H1 (cell line): ENCODE measurements at regions not wholly inside any gene's neighbourhood (a gene's known extent, or its start where the extent isn't known, plus 50 kb on each side); places are given as distances from the start of the nearest gene placed in this dataset.

Source experiments
- CTCF ChIA-PET: fragments of 300-600 bp; sonication (Branson Sonifier 250); formaldehyde crosslinking; loops from one replicate; lab custom pipeline; 2021; ENCODE audit not compliant: partially characterized antibody; lab: Charles Lee
- POLR2A ChIA-PET: fragments of 300-600 bp; sonication (Branson Sonifier 250); formaldehyde crosslinking; loops from one replicate; lab custom pipeline; 2021; ENCODE audit warnings: inconsistent platforms; ENCODE audit not compliant: partially characterized antibody; lab: Charles Lee
- DNase-seq, 2 experiments: peaks; one replicate each; pipeline versions ENCODE4 v3.0.0 to v3.0.0-alpha.2; 2010 to 2022; ENCODE audit warnings: low spot score in 2 of 2, low read depth in 1 of 2, mixed read lengths in 1 of 2
- FAIRE-seq: peaks from 2 replicates; lab custom pipeline; 2011; peaks lifted over from hg19 to GRCh38; lab: Jason Lieb, UNC
- H2AFZ ChIP-seq: 2 replicates; pipeline ENCODE4 v1.8.1; 2012; ENCODE audit warnings: low read length, inconsistent platforms
- H2AK5ac ChIP-seq: 2 replicates; pipeline ENCODE4 v1.6.1; 2013; ENCODE audit warnings: low read depth, low read length
- H2BK120ac ChIP-seq: replicated peaks from 2 replicates; pipeline ENCODE3; 2013; ENCODE audit warnings: low read depth, low read length, inconsistent platforms
- H2BK12ac ChIP-seq: 2 replicates; pipeline ENCODE4 v1.6.1; 2013; ENCODE audit warnings: low read depth, low read length
- H2BK15ac ChIP-seq: 2 replicates; pipeline ENCODE4 v1.6.1; 2013; ENCODE audit warnings: low read length
- H2BK20ac ChIP-seq: 2 replicates; pipeline ENCODE4 v1.6.1; 2013; ENCODE audit warnings: low read length
- H2BK5ac ChIP-seq: 2 replicates; pipeline ENCODE4 v1.6.1; 2013; ENCODE audit warnings: low read depth, low read length
- H3K14ac ChIP-seq: 2 replicates; pipeline ENCODE4 v1.6.1; 2013; ENCODE audit warnings: inconsistent platforms; ENCODE audit not compliant: insufficient read length
- H3K18ac ChIP-seq: 2 replicates; pipeline ENCODE4 v1.6.1; 2013; ENCODE audit warnings: low read length; ENCODE audit errors: extremely low read depth
- H3K23ac ChIP-seq: 2 replicates; pipeline ENCODE4 v1.6.1; 2013; ENCODE audit warnings: inconsistent platforms; ENCODE audit not compliant: insufficient read length
- H3K23me2 ChIP-seq: 2 replicates; pipeline ENCODE4 v1.6.1; 2013; ENCODE audit warnings: low read depth, low read length
- H3K27ac ChIP-seq: 2 replicates; pipeline ENCODE4 v1.6.1; 2011; ENCODE audit warnings: low read depth, low read length, inconsistent platforms
- H3K27me3 ChIP-seq, 4 experiments: replicated peaks in 1 of 4; 1 replicate in 1 of 4; 2 replicates in 3 of 4; pipeline versions ENCODE4 v1.6.1 to v1.8.1; 2011 to 2013; ENCODE audit warnings: low read length in 3 of 4, mild to moderate bottlenecking in 3 of 4, inconsistent platforms in 2 of 4, mixed read lengths in 2 of 4, moderate library complexity in 1 of 4; ENCODE audit not compliant: control insufficient read depth in 3 of 4, insufficient read depth in 3 of 4; ENCODE audit errors: extremely low read depth in 1 of 4
- H3K36me3 ChIP-seq, 4 experiments: 2 replicates each; pipeline versions ENCODE4 v1.6.1 to v1.8.1; 2011 to 2013; ENCODE audit warnings: mild to moderate bottlenecking in 4 of 4, low read length in 3 of 4, moderate library complexity in 2 of 4, control low read depth in 1 of 4, inconsistent platforms in 1 of 4; ENCODE audit not compliant: insufficient read depth in 4 of 4, control insufficient read depth in 2 of 4
- H3K4ac ChIP-seq: replicated peaks from 2 replicates; pipeline ENCODE3; 2013; ENCODE audit warnings: low read length, low read depth, mixed read lengths, inconsistent platforms; ENCODE audit not compliant: insufficient read length
- H3K4me1 ChIP-seq, 4 experiments: replicated peaks in 1 of 4; 1 replicate in 1 of 4; 2 replicates in 3 of 4; pipeline versions ENCODE4 v1.6.1 to v1.8.1; 2011 to 2013; ENCODE audit warnings: low read length in 3 of 4, inconsistent platforms in 2 of 4, mixed read lengths in 1 of 4; ENCODE audit not compliant: insufficient read depth in 4 of 4, control insufficient read depth in 3 of 4
- H3K4me2 ChIP-seq, 2 experiments: 2 replicates each; pipeline versions ENCODE4 v1.6.1 to v1.8.1; 2011 to 2013; ENCODE audit warnings: low read depth in 2 of 2, low read length in 2 of 2, control low read depth in 1 of 2, inconsistent platforms in 1 of 2, mild to moderate bottlenecking in 1 of 2; ENCODE audit not compliant: insufficient read depth in 1 of 2
- H3K4me3 ChIP-seq, 4 experiments: fragments of 200-600, 300-600 bp in 1 of 4; sonication (generic), shearing (Covaris generic), sonication (Bioruptor Twin) in 1 of 4; 2 replicates each; pipeline versions ENCODE4 v1.5.1 to v1.8.1; 2011 to 2016; ENCODE audit warnings: low read length in 4 of 4, low read depth in 3 of 4, control low read depth in 2 of 4, inconsistent platforms in 2 of 4, mild to moderate bottlenecking in 2 of 4, mixed read lengths in 1 of 4, moderate library complexity in 1 of 4; ENCODE audit not compliant: insufficient read depth in 2 of 4; ENCODE audit errors: extremely low read depth in 1 of 4
- H3K56ac ChIP-seq: replicated peaks from 2 replicates; pipeline ENCODE3; 2013; ENCODE audit warnings: low read depth, mild to moderate bottlenecking, mixed read lengths, low read length, inconsistent platforms; ENCODE audit not compliant: insufficient read length
- H3K79me1 ChIP-seq: 2 replicates; pipeline ENCODE4 v1.6.1; 2013; ENCODE audit warnings: low read depth, low read length, control low read depth
- H3K79me2 ChIP-seq, 2 experiments: 2 replicates each; pipeline versions ENCODE4 v1.6.1 to v1.8.1; 2012 to 2013; ENCODE audit warnings: low read length in 2 of 2, mild to moderate bottlenecking in 2 of 2, inconsistent platforms in 1 of 2; ENCODE audit not compliant: insufficient read depth in 2 of 2, control insufficient read depth in 1 of 2
- H3K9ac ChIP-seq, 4 experiments: replicated peaks in 1 of 4; 1 replicate in 1 of 4; 2 replicates in 3 of 4; pipeline versions ENCODE4 v1.6.1 to v1.8.1; 2011 to 2013; ENCODE audit warnings: low read depth in 3 of 4, low read length in 3 of 4, control low read depth in 2 of 4, mild to moderate bottlenecking in 2 of 4, moderate library complexity in 2 of 4, inconsistent platforms in 1 of 4; ENCODE audit errors: extremely low read depth in 1 of 4
- H3K9me3 ChIP-seq, 2 experiments: 2 replicates each; pipeline versions ENCODE4 v1.6.1 to v1.8.1; 2012 to 2013; ENCODE audit warnings: mild to moderate bottlenecking in 2 of 2, moderate library complexity in 2 of 2, control low read depth in 1 of 2, inconsistent platforms in 1 of 2, low read depth in 1 of 2, low read length in 1 of 2, mixed read lengths in 1 of 2; ENCODE audit not compliant: insufficient read depth in 2 of 2
- H4K20me1 ChIP-seq, 2 experiments: replicated peaks in 1 of 2; 2 replicates each; pipeline versions ENCODE3 to v1.8.1; 2011 to 2013; ENCODE audit warnings: inconsistent platforms in 2 of 2, low read length in 2 of 2, mild to moderate bottlenecking in 1 of 2; ENCODE audit not compliant: insufficient read depth in 2 of 2, control insufficient read depth in 1 of 2
- H4K5ac ChIP-seq: 2 replicates; pipeline ENCODE4 v1.6.1; 2013; ENCODE audit warnings: low read length, low read depth, mixed read lengths, inconsistent platforms; ENCODE audit not compliant: insufficient read length
- H4K8ac ChIP-seq: 2 replicates; pipeline ENCODE4 v1.8.0; 2013; ENCODE audit warnings: mild to moderate bottlenecking, moderate library complexity, low read length, inconsistent platforms; ENCODE audit not compliant: insufficient read depth; ENCODE audit errors: extremely low read depth
- H4K91ac ChIP-seq: replicated peaks from 2 replicates; pipeline ENCODE3; 2013; ENCODE audit warnings: low read length, mixed read lengths, inconsistent platforms; ENCODE audit not compliant: insufficient read length
- ATF3 ChIP-seq: IDR thresholded peaks from 2 replicates; pipeline ENCODE4 v1.6.1; 2011; ENCODE audit warnings: low read depth, mild to moderate bottlenecking, low read length; ENCODE audit not compliant: insufficient read depth
- CBX5 ChIP-seq: fragments of 300-800, 300-1000 bp; sonication (generic); IDR thresholded peaks from 2 replicates; pipeline ENCODE4 v1.7.1; 2016; ENCODE audit warnings: antibody characterized with exemption, low read length, low read depth
- CHD1 ChIP-seq: IDR thresholded peaks from 2 replicates; pipeline ENCODE4 v1.6.1; 2012; ENCODE audit warnings: low read depth, low read length, improper control_type of control experiment
- CREB1 ChIP-seq: IDR thresholded peaks from 2 replicates; pipeline ENCODE4 v1.6.1; 2012; ENCODE audit warnings: inconsistent platforms
- EZH2 ChIP-seq: fragments of 200-600 bp; sonication (generic); IDR thresholded peaks from 2 replicates; pipeline ENCODE4 v1.7.1; 2012; ENCODE audit warnings: low read depth, mild to moderate bottlenecking, moderate library complexity, low read length, inconsistent platforms; ENCODE audit not compliant: severe bottlenecking
- HDAC6 ChIP-seq: IDR thresholded peaks from one replicate; pipeline ENCODE4 v1.7.1; 2012; ENCODE audit warnings: low read depth, mild to moderate bottlenecking, inconsistent platforms, low read length, moderate library complexity
- RAD21 ChIP-seq, 2 experiments: IDR thresholded peaks in 1 of 2; conservative IDR thresholded peaks in 1 of 2; 2 replicates each; pipeline ENCODE4 v1.6.1; 2011; ENCODE audit warnings: low read depth in 2 of 2, low read length in 2 of 2, improper control_type of control experiment in 1 of 2, inconsistent platforms in 1 of 2, mild to moderate bottlenecking in 1 of 2, moderate library complexity in 1 of 2
- RNF2 ChIP-seq: fragments of 200-900, 300-1000 bp; sonication (generic); IDR thresholded peaks from 2 replicates; pipeline ENCODE4 v1.7.1; 2016; ENCODE audit warnings: borderline replicate concordance, low read depth, mild to moderate bottlenecking, antibody characterized with exemption, low read length; ENCODE audit not compliant: poor library complexity, severe bottlenecking; ENCODE audit errors: missing control alignments
- SIN3A ChIP-seq, 2 experiments: IDR thresholded peaks in 1 of 2; conservative IDR thresholded peaks in 1 of 2; 2 replicates each; pipeline ENCODE4 v1.6.1; 2011 to 2012; ENCODE audit warnings: low read length in 2 of 2, improper control_type of control experiment in 1 of 2, low read depth in 1 of 2, mild to moderate bottlenecking in 1 of 2
- SP1 ChIP-seq: IDR thresholded peaks from 2 replicates; pipeline ENCODE4 v1.6.1; 2011; ENCODE audit warnings: low read depth, low read length
- SRF ChIP-seq: IDR thresholded peaks from 2 replicates; pipeline ENCODE4 v1.6.1; 2011; ENCODE audit warnings: mild to moderate bottlenecking, low read depth, low read length, moderate library complexity
- WGBS, 2 experiments: shearing (Covaris generic) in 1 of 2; methylation state at CpG; one replicate each; pipeline versions ENCODE4 v1.1.6 to v1.1.7; 2013 to 2015; ENCODE audit warnings: low lambda C conversion rate in 2 of 2, mixed read lengths in 2 of 2, inconsistent platforms in 1 of 2, low coverage in 1 of 2, missing lambda C conversion rate in 1 of 2; ENCODE audit not compliant: insufficient replicate concordance in 2 of 2, insufficient coverage in 1 of 2, insufficient read length in 1 of 2; ENCODE audit errors: extremely low coverage in 1 of 2, missing lambda C conversion rate in 1 of 2; 5-methylcytosine and 5-hydroxymethylcytosine counted together

GRCh38 chr14:40010961-40011360, 578.7 kb upstream of the FBXO33 start:
- ChIA-PET CTCF (no interaction called here), POLR2A (no interaction called here)
- no peaks in the 10 kb centered on the region for H3K36me3 ChIP-seq
- FAIRE-seq (no peak), DNase-seq (no peak)
- H4K5ac ChIP-seq, result no peak overlapping the region
- H2BK5ac ChIP-seq, result no peak overlapping the region
- no peak overlapping the region for H3K23ac ChIP-seq
- H2BK120ac ChIP-seq, result no peak overlapping the region
- H2AFZ ChIP-seq, result no peak overlapping the region
- H4K20me1 ChIP-seq, result no peaks in the 10 kb centered on the region
- no peaks in the 10 kb centered on the region for H3K23me2 ChIP-seq
- no peaks in the 10 kb centered on the region for H3K27me3 ChIP-seq
- H3K4me3 ChIP-seq, result no peak overlapping the region
- no peak overlapping the region for H3K56ac ChIP-seq
- H2AK5ac ChIP-seq, result no peak overlapping the region
- H3K79me1 ChIP-seq, result no peaks in the 10 kb centered on the region
- 94% methylated on average over 3 of the region's 3 CpGs; no CpG with 5 or more reads in 1 of the 2 experiments for WGBS, 2 experiments
- H3K4ac ChIP-seq, result no peak overlapping the region
- H3K4me2 ChIP-seq, result no peak overlapping the region
- H2BK20ac ChIP-seq, result no peak overlapping the region
- H3K18ac ChIP-seq, result no peak overlapping the region
- no peak overlapping the region for H3K9ac ChIP-seq
- H3K14ac ChIP-seq, result no peak overlapping the region
- no peak overlapping the region for H4K91ac ChIP-seq
- no peak overlapping the region for H2BK12ac ChIP-seq
- H4K8ac ChIP-seq, result no peak overlapping the region
- H2BK15ac ChIP-seq, result no peak overlapping the region
- TF ChIP-seq SIN3A (conservative IDR thresholded peaks at IDR 0.05 in 1 of 2, IDR thresholded peaks at IDR 0.05 in 1 of 2; ENCODE audit: low read depth in 1 of 2, low read length in 2 of 2) (no peak), SRF (no peak), CREB1 (no peak), CBX5 (no peak), HDAC6 (no peak), CHD1 (no peak), RAD21 (IDR thresholded peaks at IDR 0.05 in 1 of 2, conservative IDR thresholded peaks at IDR 0.05 in 1 of 2; ENCODE audit: low read depth in 2 of 2, low read length in 2 of 2) (no peak), RNF2 (no peak), ATF3 (no peak), SP1 (no peak), EZH2 (no peak)
- H3K4me1 ChIP-seq, result no peaks in the 10 kb centered on the region
- H3K27ac ChIP-seq, result no peak overlapping the region
- H3K9me3 ChIP-seq, result no peaks in the 10 kb centered on the region
- no peaks in the 10 kb centered on the region for H3K79me2 ChIP-seq
